Ascending aorta (tissue), 2 donors: ENCODE measurements at regions not wholly inside any gene's neighbourhood (a gene's known extent, or its start where the extent isn't known, plus 50 kb on each side); places are given as distances from the start of the nearest gene placed in this dataset.

Experiments used
- DNase-seq, 2 donors: peaks; one replicate each; pipeline ENCODE4 v3.0.0-alpha.2; 2019; ENCODE audit warnings: low spot score in 2 of 2
- H3K27ac ChIP-seq, 2 donors: fragments of 200-600 bp; sonication (generic); one replicate each; pipeline ENCODE4 v1.5.1; 2016 to 2017; ENCODE audit warnings: mild to moderate bottlenecking in 1 of 2
- H3K27me3 ChIP-seq: fragments of 200-600 bp; sonication (generic); one replicate; pipeline ENCODE4 v1.5.1; 2017
- H3K36me3 ChIP-seq, 2 donors: fragments of 200-600 bp; sonication (generic); one replicate each; pipeline ENCODE4 v1.5.1; 2016
- H3K4me1 ChIP-seq, 2 donors: fragments of 200-600 bp; sonication (generic); one replicate each; pipeline ENCODE4 v1.5.1; 2016 to 2017; ENCODE audit warnings: mild to moderate bottlenecking in 1 of 2
- H3K4me3 ChIP-seq, 2 donors: fragments of 200-600 bp; sonication (generic); one replicate each; pipeline ENCODE4 v1.5.1; 2016 to 2017; ENCODE audit warnings: mild to moderate bottlenecking in 1 of 2
- H3K9me3 ChIP-seq, 2 donors: fragments of 200-600 bp; sonication (generic); one replicate each; pipeline ENCODE4 v1.5.1; 2016
- CTCF ChIP-seq, 3 experiments: fragments of 200-600 bp in 2 of 3; fragments of 450-650 bp in 1 of 3; sonication (generic) in 2 of 3; IDR thresholded peaks; one replicate each; pipeline ENCODE4 v1.5.1; 2016 to 2019; ENCODE audit warnings: antibody characterized with exemption in 3 of 3, mild to moderate bottlenecking in 1 of 3, moderate library complexity in 1 of 3
- intact Hi-C: fragments of 100-400 bp; cut with DNase I; formaldehyde crosslinking; loops from one replicate; pipeline ENCODE4 v1.15.1; 2023

GRCh38 chr18:46276748-46277147 is 172.6 kb downstream of the HAUS1 start:
- no peaks in the 10 kb centered on the region for H3K27me3 ChIP-seq
- intact Hi-C loops: no loop called here

GRCh38 chr18:46278481-46279465 is 174.6 kb downstream of the HAUS1 start:
- no peaks in the 10 kb centered on the region for H3K4me1 ChIP-seq
- H3K9me3 ChIP-seq: no peaks in the 10 kb centered on the region
- no peak overlapping the region for H3K4me3 ChIP-seq
- TF ChIP-seq CTCF (IDR thresholded peaks at IDR 0.05): no peak
- no peak overlapping the region for H3K27ac ChIP-seq
- intact Hi-C loops: no loop called here
- no peak for DNase-seq
- no peaks in the 10 kb centered on the region for H3K36me3 ChIP-seq
- H3K27me3 ChIP-seq: no peaks in the 10 kb centered on the region

More at GRCh38 chr18:46276748-46277147, 172.6 kb downstream of the HAUS1 start:
- Histone ChIP-seq H3K36me3 (no peaks in the 10 kb centered on the region), H3K27ac (no peak overlapping the region), H3K4me1 (no peaks in the 10 kb centered on the region), H3K9me3 (no peaks in the 10 kb centered on the region), H3K4me3 (no peak overlapping the region)
- TF ChIP-seq CTCF (IDR thresholded peaks at IDR 0.05): no peak
- no peak for DNase-seq

- Histone ChIP-seq H3K27me3 (no peaks in the 10 kb centered on the region), H3K4me3 (no peak overlapping the region), H3K36me3 (no peaks in the 10 kb centered on the region), H3K9me3 (no peaks in the 10 kb centered on the region), H3K27ac (no peak overlapping the region), H3K4me1 (no peaks in the 10 kb centered on the region)
- TF ChIP-seq CTCF (IDR thresholded peaks at IDR 0.05): no peak
- no peak for DNase-seq
- intact Hi-C loops: loop anchor here (2.0 to 10.0 kb wide), 3 partner anchors 105 to 379 kb away; a partner anchor contains a TSS
Measured at GRCh38 chr18:46279673-46280072, 175.5 kb downstream of the HAUS1 start.

- Histone ChIP-seq H3K27me3 (no peaks in the 10 kb centered on the region), H3K4me3 (no peak overlapping the region), H3K4me1 (no peaks in the 10 kb centered on the region), H3K36me3 (no peaks in the 10 kb centered on the region), H3K27ac (no peak overlapping the region), H3K9me3 (no peaks in the 10 kb centered on the region)
- intact Hi-C loops: loop anchor here (2.0 to 10.0 kb wide), 3 partner anchors 107 to 377 kb away; a partner anchor contains a TSS
- TF ChIP-seq CTCF (IDR thresholded peaks at IDR 0.05): peak; percentile 65 to 90 (median 77)
- no peak for DNase-seq
Measured at GRCh38 chr18:46281185-46282176, 177.3 kb downstream of the HAUS1 start.

GRCh38 chr18:46282177-46282570 is 178.0 kb downstream of the HAUS1 start:
- H3K9me3 ChIP-seq: no peaks in the 10 kb centered on the region
- H3K27ac ChIP-seq: no peak overlapping the region
- intact Hi-C loops: loop anchor here (10.0 kb wide), 1 partner anchor 107 kb away; a partner anchor contains a TSS

More at GRCh38 chr18:46282177-46282570, 178.0 kb downstream of the HAUS1 start:
- no peak for TF ChIP-seq CTCF (IDR thresholded peaks at IDR 0.05)
- no peaks in the 10 kb centered on the region for H3K4me1 ChIP-seq
- no peaks in the 10 kb centered on the region for H3K27me3 ChIP-seq
- no peaks in the 10 kb centered on the region for H3K36me3 ChIP-seq
- no peak for DNase-seq
- H3K4me3 ChIP-seq: no peak overlapping the region
